ENCODE measurements at regions not wholly inside any gene's neighbourhood (a gene's known extent, or its start where the extent isn't known, plus 50 kb on each side); places are given as distances from the start of the nearest gene placed in this dataset.

GRCh38 chr1:220979371-220979770, 100.1 kb downstream of the HLX start:
- DNase-seq (ENCODE audit: low read depth in 4 of 4, low spot score in 2 of 4) = no peak

- DNase-seq (ENCODE audit: low read depth in 4 of 4, low spot score in 2 of 4) = no peak
Observed at GRCh38 chr1:220982686-220983085, 103.4 kb downstream of the HLX start.

- no peak for DNase-seq (ENCODE audit: low read depth in 4 of 4, low spot score in 2 of 4)
Observed at GRCh38 chr1:220983877-220984635, 104.8 kb downstream of the HLX start.

GRCh38 chr1:220990427-220991339, 111.4 kb downstream of the HLX start:
- no peak for DNase-seq (ENCODE audit: low read depth in 4 of 4, low spot score in 2 of 4)

GRCh38 chr1:220991506-220991905, 112.3 kb downstream of the HLX start:
- DNase-seq (ENCODE audit: low read depth in 4 of 4, low spot score in 2 of 4) = no peak

- no peak for DNase-seq (ENCODE audit: low read depth in 4 of 4, low spot score in 2 of 4)
Observed at GRCh38 chr1:220991959-220992704, 112.9 kb downstream of the HLX start.

DNA sequence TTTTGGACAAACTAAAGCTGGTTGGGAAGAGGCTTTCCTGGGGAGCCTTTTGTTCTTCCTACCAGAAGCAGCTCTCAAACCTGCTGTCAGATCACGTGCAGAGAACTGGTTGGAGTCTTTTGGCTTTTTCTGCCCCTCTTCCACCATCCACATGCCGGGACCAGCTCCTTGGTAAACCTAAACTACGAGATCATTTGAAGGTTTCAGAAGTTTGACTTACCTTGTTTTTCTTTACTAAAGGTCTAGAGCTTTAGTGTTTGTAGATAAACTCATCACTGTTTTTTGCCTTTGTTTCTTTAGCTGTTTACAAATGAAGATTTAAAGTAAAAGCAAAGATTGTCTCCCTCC, 113.4 kb downstream of the HLX start:
- DNase-seq (ENCODE audit: low read depth in 4 of 4, low spot score in 2 of 4) = no peak

GRCh38 chr1:220994671-220995070, 115.4 kb downstream of the HLX start:
- DNase-seq (ENCODE audit: low read depth in 4 of 4, low spot score in 2 of 4) = no peak

- DNase-seq (ENCODE audit: low read depth in 4 of 4, low spot score in 2 of 4) = no peak
Observed at GRCh38 chr1:220997791-220998190, 118.5 kb downstream of the HLX start.

- DNase-seq (ENCODE audit: low read depth in 4 of 4, low spot score in 2 of 4) = no peak
Observed at GRCh38 chr1:220999872-221000863, 120.9 kb downstream of the HLX start.

- DNase-seq (ENCODE audit: low read depth in 4 of 4, low spot score in 2 of 4) = no peak
Observed at GRCh38 chr1:221001167-221001566, 121.9 kb downstream of the HLX start.

DNA sequence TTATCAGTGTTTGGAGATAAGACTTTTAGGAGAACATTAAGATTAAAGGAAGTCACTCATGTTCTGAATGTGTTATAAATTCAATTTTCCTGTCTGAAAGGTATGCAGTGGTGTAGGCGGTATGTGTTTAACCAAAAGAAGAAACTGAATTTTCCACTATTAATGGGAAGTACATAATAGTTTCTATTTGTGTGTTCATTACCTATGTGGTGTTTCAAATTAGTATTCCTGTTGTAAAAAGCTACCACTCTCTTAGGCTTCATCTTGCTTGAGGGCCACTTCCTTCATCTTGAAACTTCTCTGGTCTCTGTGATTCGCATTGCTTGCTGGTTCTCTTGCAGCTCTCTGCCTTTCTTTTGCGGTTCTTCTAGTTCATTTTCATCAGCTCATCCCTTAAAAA, 123.4 kb downstream of the HLX start:
- no peak for DNase-seq (ENCODE audit: low read depth in 4 of 4, low spot score in 2 of 4)

GRCh38 chr1:221011145-221011544, 131.9 kb downstream of the HLX start:
- DNase-seq (ENCODE audit: low read depth in 4 of 4, low spot score in 2 of 4) = no peak

DNA sequence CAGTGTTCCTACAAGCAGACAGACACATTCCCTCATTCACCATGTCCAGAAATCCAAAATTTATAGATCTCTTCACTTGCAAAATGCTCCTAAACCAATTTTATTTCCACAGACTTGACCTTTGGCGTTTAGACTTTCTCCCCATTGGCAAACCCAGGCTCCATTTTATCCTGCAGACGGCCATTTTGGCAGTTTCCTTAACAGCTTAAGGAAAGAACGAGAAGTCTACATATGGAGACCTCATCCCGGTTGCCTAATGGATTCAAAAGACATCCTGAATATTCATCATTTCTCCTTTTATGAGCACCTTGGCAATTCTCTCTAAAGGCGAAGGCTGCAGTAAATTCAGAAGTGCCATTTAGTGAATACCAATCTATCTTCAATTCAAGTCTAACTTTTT, 132.9 kb downstream of the HLX start:
- DNase-seq (ENCODE audit: low read depth in 4 of 4, low spot score in 2 of 4) = no peak

- no peak for DNase-seq (ENCODE audit: low read depth in 4 of 4, low spot score in 2 of 4)
Observed at GRCh38 chr1:221013691-221014660, 134.7 kb downstream of the HLX start.

- DNase-seq (ENCODE audit: low read depth in 4 of 4, low spot score in 2 of 4) = no peak
Observed at GRCh38 chr1:221015159-221015790, 136.0 kb downstream of the HLX start.

DNA sequence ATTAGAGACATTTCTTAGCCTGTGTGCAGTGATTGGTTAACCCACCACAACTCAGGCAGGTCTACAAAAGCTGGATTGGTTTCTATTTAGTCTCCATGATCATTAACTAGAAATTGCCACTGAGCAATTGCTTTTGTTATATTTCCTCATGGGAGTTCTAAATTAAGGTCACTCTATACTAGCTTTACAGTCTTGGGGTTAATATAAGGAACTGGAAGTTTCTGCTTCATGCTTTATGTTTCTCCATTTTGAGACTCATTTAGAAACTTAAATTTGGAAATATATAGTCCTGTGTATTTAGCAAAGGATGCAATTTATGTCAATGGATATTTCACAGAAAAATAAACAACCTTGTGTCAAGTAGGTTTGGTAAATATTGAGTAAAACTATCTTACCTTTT, 137.5 kb downstream of the HLX start:
- no peak for DNase-seq (ENCODE audit: low read depth in 4 of 4, low spot score in 2 of 4)

DNA sequence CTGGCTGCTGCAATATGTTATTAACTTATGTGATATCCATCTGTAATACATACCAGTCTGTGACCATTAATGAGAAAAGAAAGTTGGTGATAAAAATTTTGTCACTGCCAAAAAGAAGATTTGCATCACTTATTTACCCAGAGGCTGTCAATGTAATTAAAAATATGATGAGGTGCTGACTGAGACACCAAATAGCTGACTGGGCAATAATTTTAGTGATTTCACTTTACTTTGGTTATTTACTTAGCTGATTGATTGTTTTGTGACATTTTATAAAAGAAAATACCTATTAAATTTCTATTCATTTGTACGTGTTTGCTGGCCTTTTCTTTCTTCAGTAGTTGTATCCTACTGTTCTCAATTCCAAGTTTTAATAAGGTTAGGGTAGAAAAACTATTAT, 139.2 kb downstream of the HLX start:
- DNase-seq (ENCODE audit: low read depth in 4 of 4, low spot score in 2 of 4) = no peak

Measured in left renal cortex interstitium (tissue), 4 donors.